ENCODE measurements at regions not wholly inside any gene's neighbourhood (a gene's known extent, or its start where the extent isn't known, plus 50 kb on each side); places are given as distances from the start of the nearest gene placed in this dataset.

GRCh38 chr1:185603158-185603557 lies 131.0 kb upstream of the HMCN1 start:
- POLR2A ChIA-PET = no interaction called here
- H3K4me2 ChIP-seq = no peak overlapping the region
- no peaks in the 10 kb centered on the region for H3K9me3 ChIP-seq
- no peak overlapping the region for H3K27ac ChIP-seq
- FAIRE-seq (no peak), DNase-seq (ENCODE audit: low read depth in 1 of 2, low spot score in 1 of 2) (no peak), ATAC-seq (no peak)
- H3K4me1 ChIP-seq = no peaks in the 10 kb centered on the region
- 97% methylated on average over 4 of the region's 4 CpGs for WGBS (ENCODE audit: missing lambda C conversion rate)
- H3K4me3 ChIP-seq = no peak overlapping the region
- CTCF ChIA-PET = interaction anchor here (1.2 kb wide), 1 partner anchor 77 kb away, joined by 3 read pairs; no protein-coding TSS in a partner anchor
- TF ChIP-seq CEBPB (IDR thresholded peaks at IDR 0.05) (no peak), MAX (IDR thresholded peaks at IDR 0.05) (no peak), POLR2A (IDR thresholded peaks at IDR 0.05; ENCODE audit: low read length) (no peak), SREBF2 (IDR thresholded peaks at IDR 0.05) (no peak), ZC3H11A (IDR thresholded peaks at IDR 0.05) (no peak), NR3C1 (IDR thresholded peaks at IDR 0.05) (no peak), FOXS1 (CRISPR knock-in tag; IDR thresholded peaks at IDR 0.05) (no peak)

- Histone ChIP-seq H3K4me3 (no peak overlapping the region), H3K4me1 (no peaks in the 10 kb centered on the region), H3K9me3 (no peaks in the 10 kb centered on the region), H3K4me2 (no peak overlapping the region), H3K27ac (no peak overlapping the region)
- FAIRE-seq (no peak), ATAC-seq (no peak), DNase-seq (ENCODE audit: low read depth in 1 of 2, low spot score in 1 of 2) (no peak)
- WGBS (ENCODE audit: missing lambda C conversion rate) = 77% methylated on average over 1 of the region's 1 CpG
- ChIA-PET POLR2A (no interaction called here), CTCF (no interaction called here)
- no peak for TF ChIP-seq CTCF (IDR thresholded peaks at IDR 0.05)
- no peak for TF ChIP-seq USF2 (IDR thresholded peaks at IDR 0.05)
- no peak for TF ChIP-seq EHMT2 (IDR thresholded peaks at IDR 0.05; ENCODE audit: low read depth)
- TF ChIP-seq BCL3 (IDR thresholded peaks at IDR 0.05) = no peak
- TF ChIP-seq CHD2 (IDR thresholded peaks at IDR 0.05; ENCODE audit: low read length, partially characterized antibody) = no peak
- TF ChIP-seq FOSB (CRISPR knock-in tag; IDR thresholded peaks at IDR 0.05) = no peak
- no peak for TF ChIP-seq ELK1 (IDR thresholded peaks at IDR 0.05; ENCODE audit: low read depth, low read length)
- TF ChIP-seq HOXB13 (CRISPR knock-in tag; IDR thresholded peaks at IDR 0.05; ENCODE audit: low read depth) = no peak
- TF ChIP-seq MAX (IDR thresholded peaks at IDR 0.05) = no peak
- no peak for TF ChIP-seq SMC3 (IDR thresholded peaks at IDR 0.05)
Observed at GRCh38 chr1:185601189-185601588, 133.0 kb upstream of the HMCN1 start.

- FAIRE-seq (no peak), DNase-seq (ENCODE audit: low read depth in 1 of 2, low spot score in 1 of 2) (no peak), ATAC-seq (no peak)
- no peak overlapping the region for H3K4me3 ChIP-seq
- H3K27ac ChIP-seq = no peak overlapping the region
- TF ChIP-seq CBX2 (IDR thresholded peaks at IDR 0.05; ENCODE audit: borderline replicate concordance, low read depth) (no peak), HOXA7 (CRISPR knock-in tag; IDR thresholded peaks at IDR 0.05) (no peak), SMC3 (IDR thresholded peaks at IDR 0.05) (no peak), FOSB (CRISPR knock-in tag; IDR thresholded peaks at IDR 0.05) (no peak), HOXB13 (CRISPR knock-in tag; IDR thresholded peaks at IDR 0.05; ENCODE audit: low read depth) (no peak), NR3C1 (IDR thresholded peaks at IDR 0.05) (no peak), RARB (CRISPR knock-in tag; IDR thresholded peaks at IDR 0.05) (no peak), CHD4 (IDR thresholded peaks at IDR 0.05; ENCODE audit: borderline replicate concordance) (no peak), EHF (CRISPR knock-in tag; IDR thresholded peaks at IDR 0.05) (no peak), JUNB (IDR thresholded peaks at IDR 0.05) (no peak), HEYL (CRISPR knock-in tag; IDR thresholded peaks at IDR 0.05) (no peak), CTCF (IDR thresholded peaks at IDR 0.05) (no peak), FOXS1 (CRISPR knock-in tag; IDR thresholded peaks at IDR 0.05) (no peak), BCL3 (IDR thresholded peaks at IDR 0.05) (no peak), EP300 (IDR thresholded peaks at IDR 0.05) (no peak)
- H3K4me2 ChIP-seq = no peak overlapping the region
- ChIA-PET POLR2A (no interaction called here), CTCF (no interaction called here)
- H3K9me3 ChIP-seq = no peaks in the 10 kb centered on the region
- 31% methylated on average over 2 of the region's 2 CpGs for WGBS (ENCODE audit: missing lambda C conversion rate)
- no peaks in the 10 kb centered on the region for H3K4me1 ChIP-seq
Observed at GRCh38 chr1:185600641-185601040, 133.6 kb upstream of the HMCN1 start.
